GM06990 (cell line): ENCODE measurements at regions not wholly inside any gene's neighbourhood (a gene's known extent, or its start where the extent isn't known, plus 50 kb on each side); places are given as distances from the start of the nearest gene placed in this dataset.
"Not testable (repeated sequence)": the region's sequence is repeated elsewhere in the genome, so short reads cannot be mapped to it uniquely, and the experiment has no call there.

Experiments
- DNase-seq: peaks from one replicate; pipeline ENCODE4 v3.0.0-alpha.2; 2011; ENCODE audit not compliant: insufficient read length; ENCODE audit errors: extremely low read depth
- H3K27me3 ChIP-seq: replicated peaks from 2 replicates; pipeline ENCODE4 v1.6.0; 2011; ENCODE audit warnings: low read length; ENCODE audit not compliant: control insufficient read depth, insufficient read depth
- H3K36me3 ChIP-seq: 2 replicates; pipeline ENCODE4 v1.5.1; 2011; ENCODE audit warnings: low read length; ENCODE audit not compliant: control insufficient read depth, insufficient read depth
- H3K4me3 ChIP-seq: replicated peaks from 2 replicates; pipeline ENCODE4 v1.5.1; 2011; ENCODE audit warnings: low read depth, mild to moderate bottlenecking, control low read depth, low read length
- TF ChIP-seq, protein P1 (sequence below): IDR thresholded peaks from 2 replicates; pipeline ENCODE4 v1.5.1; 2011; ENCODE audit warnings: low read length, control low read depth, mild to moderate bottlenecking, inconsistent platforms; ENCODE audit not compliant: insufficient read depth, poor library complexity, severe bottlenecking

DNA sequence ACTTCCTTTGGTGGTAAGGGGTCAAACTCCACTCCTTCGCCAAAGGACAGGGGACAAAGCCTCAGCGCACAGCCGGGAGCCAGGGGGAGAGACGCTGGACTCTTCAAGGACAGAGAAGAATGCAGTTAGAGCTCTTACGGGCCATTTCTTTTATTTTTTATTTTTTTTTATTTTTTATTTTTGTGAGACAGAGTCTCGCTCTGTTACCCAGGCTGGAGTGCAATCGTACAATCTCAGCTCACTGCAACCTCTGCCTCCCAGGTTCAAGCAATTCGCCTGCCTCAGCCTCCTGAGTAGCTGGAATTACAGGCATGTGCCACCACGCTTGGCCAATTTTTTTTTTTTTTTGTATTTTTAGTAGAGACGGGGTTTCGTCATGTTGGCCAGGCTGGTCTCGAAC lies 93.2 kb upstream of the RPH3AL start, which contains the start of gene RFLNB:
RFLNB (minus strand) TSS at position 101 of the 400 bp plus-strand sequence.
- not testable (repeated sequence) for H3K27me3 ChIP-seq, H3K4me3 ChIP-seq, DNase-seq, H3K36me3 ChIP-seq

DNA sequence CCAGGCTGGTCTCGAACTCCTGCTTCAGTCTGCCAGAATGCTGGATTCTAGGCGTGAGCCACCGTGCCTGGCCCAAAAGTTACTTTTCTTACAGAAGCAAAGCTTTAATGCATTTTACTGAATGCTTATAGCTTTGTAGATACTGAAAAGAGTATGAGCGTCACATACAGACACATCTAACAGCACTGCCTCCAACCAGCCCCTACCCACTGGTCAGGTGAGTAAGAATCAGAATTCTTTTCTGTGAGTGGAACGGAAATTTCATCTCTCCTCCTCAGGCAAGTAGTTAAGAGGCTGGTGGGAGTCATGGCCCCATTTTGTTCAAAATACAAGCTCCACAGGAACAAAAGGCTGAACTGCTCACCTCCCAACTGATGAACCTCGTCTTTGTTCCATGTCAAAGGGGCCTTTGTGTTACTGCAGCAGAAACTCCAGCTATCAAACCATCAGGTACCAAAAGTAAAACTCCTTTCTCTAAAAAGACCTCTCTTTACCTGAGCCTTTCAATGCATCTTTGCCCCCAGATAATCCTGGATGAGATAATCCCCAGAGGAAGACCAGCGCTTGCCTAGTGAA lies 92.4 kb upstream of the RPH3AL start:
- Histone ChIP-seq H3K4me3 (no peak overlapping the region), H3K36me3 (peaks cover 2% of the 10 kb centered on the region), H3K27me3 (no peaks in the 10 kb centered on the region)
- no peak for DNase-seq
- TF ChIP-seq, protein P1, sequence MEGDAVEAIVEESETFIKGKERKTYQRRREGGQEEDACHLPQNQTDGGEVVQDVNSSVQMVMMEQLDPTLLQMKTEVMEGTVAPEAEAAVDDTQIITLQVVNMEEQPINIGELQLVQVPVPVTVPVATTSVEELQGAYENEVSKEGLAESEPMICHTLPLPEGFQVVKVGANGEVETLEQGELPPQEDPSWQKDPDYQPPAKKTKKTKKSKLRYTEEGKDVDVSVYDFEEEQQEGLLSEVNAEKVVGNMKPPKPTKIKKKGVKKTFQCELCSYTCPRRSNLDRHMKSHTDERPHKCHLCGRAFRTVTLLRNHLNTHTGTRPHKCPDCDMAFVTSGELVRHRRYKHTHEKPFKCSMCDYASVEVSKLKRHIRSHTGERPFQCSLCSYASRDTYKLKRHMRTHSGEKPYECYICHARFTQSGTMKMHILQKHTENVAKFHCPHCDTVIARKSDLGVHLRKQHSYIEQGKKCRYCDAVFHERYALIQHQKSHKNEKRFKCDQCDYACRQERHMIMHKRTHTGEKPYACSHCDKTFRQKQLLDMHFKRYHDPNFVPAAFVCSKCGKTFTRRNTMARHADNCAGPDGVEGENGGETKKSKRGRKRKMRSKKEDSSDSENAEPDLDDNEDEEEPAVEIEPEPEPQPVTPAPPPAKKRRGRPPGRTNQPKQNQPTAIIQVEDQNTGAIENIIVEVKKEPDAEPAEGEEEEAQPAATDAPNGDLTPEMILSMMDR, result no peak

DNA sequence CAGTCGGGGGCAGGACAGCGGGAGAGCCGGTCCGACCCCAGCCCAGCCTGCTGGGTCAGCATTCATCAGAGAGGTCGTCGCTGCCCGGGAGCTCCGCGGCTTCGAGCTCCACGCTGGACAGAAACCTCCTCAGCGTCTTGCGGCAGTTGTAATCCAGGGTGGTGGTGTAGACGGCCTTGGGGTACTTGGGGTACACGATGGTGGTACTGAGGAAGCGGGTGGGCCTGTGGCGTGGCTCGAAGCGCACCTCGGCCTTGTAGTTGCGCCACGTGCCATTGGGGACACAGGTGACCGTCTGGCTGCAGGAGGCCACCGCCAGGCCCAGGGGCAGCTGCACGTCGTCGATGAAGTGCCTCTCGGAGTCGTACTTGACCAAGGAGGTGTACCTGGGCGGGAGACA lies 90.5 kb upstream of the RPH3AL start:
- H3K27me3 ChIP-seq, result no peaks in the 10 kb centered on the region
- TF ChIP-seq, protein P1, result no peak

DNA sequence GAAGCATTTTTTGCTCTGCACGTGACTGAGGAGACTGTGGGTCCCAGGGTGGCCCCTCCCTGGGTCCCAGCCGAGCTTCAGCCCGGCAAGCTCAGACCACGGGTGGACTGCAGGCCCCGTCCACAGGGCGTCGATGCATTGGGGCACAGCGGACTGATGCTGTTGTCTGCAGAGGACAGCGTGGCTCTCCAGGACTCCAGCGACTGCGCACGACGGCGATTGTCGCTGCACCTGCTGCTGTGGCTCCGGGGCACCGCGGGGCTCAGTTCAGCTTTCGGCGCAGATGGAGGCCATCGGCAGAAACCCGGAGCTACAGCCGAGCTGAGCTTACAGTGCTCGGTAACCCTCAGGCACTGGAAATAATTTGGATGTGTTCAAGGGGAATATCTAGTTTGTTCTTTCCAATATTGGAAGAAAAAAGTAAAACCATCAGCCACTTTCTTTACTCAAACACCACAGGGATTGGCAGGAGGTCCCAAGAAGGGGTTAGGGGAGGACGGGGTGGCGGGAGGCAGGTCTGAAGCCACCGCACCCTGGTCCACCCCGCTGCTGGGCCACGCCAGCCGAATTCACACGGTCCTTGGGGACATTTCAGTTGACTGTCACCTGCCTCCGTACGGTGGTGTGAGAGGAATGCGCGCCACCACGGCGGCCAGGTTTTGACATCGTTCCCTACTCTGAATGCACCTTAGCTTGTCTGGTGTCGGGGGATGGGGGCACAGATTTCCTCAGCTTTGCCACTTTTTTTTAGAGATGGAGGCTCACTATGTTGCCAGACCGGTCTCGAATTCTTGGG lies 88.7 kb upstream of the RPH3AL start:
- peaks cover 2% of the 10 kb centered on the region for H3K36me3 ChIP-seq
- no peaks in the 10 kb centered on the region for H3K27me3 ChIP-seq
- TF ChIP-seq, protein P1, result no peak
- no peak for DNase-seq
- H3K4me3 ChIP-seq, result no peak overlapping the region

More for the DNA sequence above, 90.5 kb upstream of the RPH3AL start:
- Histone ChIP-seq H3K36me3 (peaks cover 2% of the 10 kb centered on the region), H3K4me3 (no peak overlapping the region)
- DNase-seq, result no peak

DNA sequence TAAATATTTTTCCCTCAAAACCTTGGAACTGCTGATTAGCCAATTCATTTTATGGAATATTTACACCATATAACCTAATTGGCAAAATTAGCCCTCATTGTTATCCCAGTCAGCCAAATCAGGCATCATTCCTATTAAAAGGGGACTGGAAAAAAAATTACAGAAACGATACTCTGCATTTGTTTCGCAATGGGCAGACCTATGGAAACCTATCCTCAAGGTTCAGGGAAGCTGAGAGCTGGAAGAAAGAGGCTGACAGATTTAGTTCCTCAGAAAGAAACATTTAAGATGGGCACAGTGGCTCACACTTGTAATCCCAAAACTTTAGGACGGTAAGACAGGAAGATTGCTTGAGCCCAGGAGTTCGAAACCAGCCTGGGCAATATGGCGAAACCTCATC lies 85.6 kb upstream of the RPH3AL start:
- H3K27me3 ChIP-seq, result no peaks in the 10 kb centered on the region
- no peak overlapping the region for H3K4me3 ChIP-seq
- TF ChIP-seq, protein P1, result no peak
- peaks cover 2% of the 10 kb centered on the region for H3K36me3 ChIP-seq
- no peak for DNase-seq

DNA sequence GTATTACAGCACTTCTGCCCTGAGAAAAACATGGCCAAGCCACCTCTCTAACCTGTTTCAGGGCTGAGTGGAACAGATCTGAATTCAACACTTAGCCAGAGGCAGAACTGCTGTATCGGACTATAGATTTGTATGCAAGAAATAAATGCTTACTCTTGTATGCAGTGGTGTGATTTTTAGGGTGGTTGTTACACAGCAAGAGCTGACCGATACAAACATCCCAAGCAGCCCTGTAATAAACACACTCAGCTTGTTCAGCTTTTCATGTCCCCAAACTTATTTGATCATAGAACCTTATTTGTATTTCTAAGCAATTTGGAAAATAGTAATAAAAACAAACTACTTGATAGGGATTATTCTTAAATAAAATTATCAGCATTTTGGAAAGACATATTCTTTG lies 84.9 kb upstream of the RPH3AL start:
- H3K27me3 ChIP-seq, result no peaks in the 10 kb centered on the region

More for the DNA sequence above, 84.9 kb upstream of the RPH3AL start:
- no peak for DNase-seq
- Histone ChIP-seq H3K4me3 (no peak overlapping the region), H3K36me3 (peaks cover 2% of the 10 kb centered on the region)
- TF ChIP-seq, protein P1, result no peak
